SK-N-MC (cell line): ENCODE measurements at regions not wholly inside any gene's neighbourhood (a gene's known extent, or its start where the extent isn't known, plus 50 kb on each side); places are given as distances from the start of the nearest gene placed in this dataset.

Source experiments
- EZH2 ChIP-seq: fragments of 200-600 bp; sonication (generic); IDR thresholded peaks from one replicate; pipeline ENCODE4 v1.6.1; 2017; ENCODE audit warnings: antibody characterized with exemption
- POLR2AphosphoS5 ChIP-seq: IDR thresholded peaks from 2 replicates; pipeline ENCODE4 v1.6.1; 2012; ENCODE audit warnings: mild to moderate bottlenecking, low read depth, low read length, borderline replicate concordance

DNA sequence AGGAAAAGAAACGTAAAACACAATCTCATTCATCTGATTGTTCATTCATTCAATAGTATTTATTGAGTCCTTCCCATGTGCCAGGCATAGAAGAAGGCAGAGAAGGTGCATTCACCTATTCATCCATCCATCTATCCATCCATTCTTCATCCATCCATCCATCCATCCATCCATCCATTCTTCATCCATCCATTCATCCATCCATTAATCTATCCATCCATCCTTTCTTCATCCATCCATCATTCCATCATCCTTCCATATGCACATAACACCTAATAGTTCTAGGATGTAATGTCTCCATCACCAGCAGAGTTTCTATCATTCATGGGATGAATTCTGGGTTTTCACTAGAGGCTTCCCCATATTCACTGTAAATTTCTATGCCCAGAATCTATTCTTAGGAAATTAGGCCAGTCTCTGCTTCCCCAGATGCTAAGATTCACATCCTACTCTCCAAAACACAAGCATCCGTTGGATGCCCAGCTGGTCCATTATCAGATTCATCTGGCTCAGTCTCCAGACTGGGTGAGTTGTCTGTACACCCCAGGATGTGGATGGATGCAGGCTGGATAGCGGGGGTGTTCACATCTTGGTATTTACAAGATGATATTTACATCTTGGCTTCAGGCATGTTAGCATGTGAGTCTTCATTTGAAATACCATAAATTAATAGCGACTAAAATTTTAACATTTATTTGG lies 517.7 kb upstream of the SULF2 start:
- no peak for TF ChIP-seq POLR2AphosphoS5
- TF ChIP-seq EZH2: no peak
